HEK293 (cell line): ENCODE measurements at regions not wholly inside any gene's neighbourhood (a gene's known extent, or its start where the extent isn't known, plus 50 kb on each side); places are given as distances from the start of the nearest gene placed in this dataset.

Experiments
- CTCF ChIA-PET: fragments of 350-600 bp; formaldehyde crosslinking; extraction: SDS; loops from one replicate; lab custom pipeline; 2021; ENCODE audit warnings: antibody characterized with exemption; lab: Yijun Ruan, JAX
- POLR2A ChIA-PET: fragments of 300-600 bp; formaldehyde crosslinking; extraction: SDS; loops from one replicate; lab custom pipeline; 2020; ENCODE audit warnings: antibody characterized with exemption, inconsistent platforms; lab: Yijun Ruan, JAX
- H3K27ac ChIP-seq: fragments of 200-500 bp; sonication (Bioruptor generic); 2 replicates; pipeline ENCODE4 v1.5.1; 2014; ENCODE audit warnings: low read depth, low read length, control low read depth, inconsistent platforms; ENCODE audit errors: extremely low read depth
- H3K36me3 ChIP-seq, 2 experiments: fragments of 200-500 bp in 1 of 2; sonication (Bioruptor generic) in 1 of 2; 1 replicate in 1 of 2; 2 replicates in 1 of 2; pipeline ENCODE4 v1.5.1; 2014 to 2017; ENCODE audit warnings: inconsistent platforms in 2 of 2, low read length in 2 of 2; ENCODE audit not compliant: control insufficient read depth in 2 of 2, insufficient read depth in 1 of 2
- H3K4me1 ChIP-seq: fragments of 200-500 bp; sonication (Bioruptor generic); 2 replicates; pipeline ENCODE4 v1.5.1; 2014; ENCODE audit warnings: mild to moderate bottlenecking, low read length, inconsistent platforms; ENCODE audit not compliant: control insufficient read depth, insufficient read depth
- H3K4me3 ChIP-seq: 2 replicates; pipeline ENCODE4 v1.5.1; 2011; ENCODE audit warnings: low read depth, mild to moderate bottlenecking, control low read depth, low read length, moderate library complexity
- H3K9me3 ChIP-seq: fragments of 200-500 bp; sonication (Bioruptor generic); 2 replicates; pipeline ENCODE4 v1.5.1; 2014; ENCODE audit warnings: low read depth, low read length, inconsistent platforms; ENCODE audit not compliant: control insufficient read depth, insufficient read depth
- FEZF1 ChIP-seq: fragments of 450-650 bp; formaldehyde crosslinking; IDR thresholded peaks from 2 replicates; pipeline ENCODE4 v1.5.1; 2016; ENCODE audit warnings: missing biosample characterization, missing genetic modification characterization
- KLF7 ChIP-seq: fragments of 450-650 bp; formaldehyde crosslinking; IDR thresholded peaks from 2 replicates; pipeline ENCODE4 v1.5.1; 2016; ENCODE audit warnings: missing biosample characterization, missing genetic modification characterization, borderline replicate concordance
- MYNN ChIP-seq: fragments of 450-650 bp; formaldehyde crosslinking; IDR thresholded peaks from 2 replicates; pipeline ENCODE4 v1.5.1; 2016; ENCODE audit warnings: missing biosample characterization, missing genetic modification characterization, borderline replicate concordance
- OSR2 ChIP-seq: fragments of 450-650 bp; formaldehyde crosslinking; IDR thresholded peaks from 2 replicates; pipeline ENCODE4 v1.5.1; 2016; ENCODE audit warnings: missing biosample characterization, missing genetic modification characterization
- OVOL3 ChIP-seq: fragments of 450-650 bp; formaldehyde crosslinking; IDR thresholded peaks from 2 replicates; pipeline ENCODE4 v1.5.1; 2016; ENCODE audit warnings: missing biosample characterization, missing genetic modification characterization
- PRDM1 ChIP-seq: fragments of 450-650 bp; formaldehyde crosslinking; IDR thresholded peaks from 2 replicates; pipeline ENCODE4; 2016; ENCODE audit warnings: missing biosample characterization, missing genetic modification characterization
- PRDM4 ChIP-seq: fragments of 450-650 bp; formaldehyde crosslinking; IDR thresholded peaks from 2 replicates; pipeline ENCODE4 v1.5.1; 2017; ENCODE audit warnings: missing biosample characterization, missing genetic modification characterization
- ZBTB21 ChIP-seq: fragments of 450-650 bp; formaldehyde crosslinking; IDR thresholded peaks from 2 replicates; pipeline ENCODE4 v1.5.1; 2017; ENCODE audit warnings: missing biosample characterization, missing genetic modification characterization
- ZFP3 ChIP-seq: fragments of 450-650 bp; formaldehyde crosslinking; IDR thresholded peaks from 2 replicates; pipeline ENCODE4 v1.5.1; 2016; ENCODE audit warnings: low read depth, missing biosample characterization, missing genetic modification characterization
- ZFP37 ChIP-seq: fragments of 450-650 bp; formaldehyde crosslinking; IDR thresholded peaks from 2 replicates; pipeline ENCODE4 v1.5.1; 2016; ENCODE audit warnings: missing biosample characterization, missing genetic modification characterization
- ZNF10 ChIP-seq: fragments of 450-650 bp; formaldehyde crosslinking; IDR thresholded peaks from 2 replicates; pipeline ENCODE4 v1.5.1; 2017; ENCODE audit warnings: missing biosample characterization, missing genetic modification characterization
- ZNF274 ChIP-seq, 2 experiments: fragments of 200-500 bp in 1 of 2; fragments of 450-650 bp in 1 of 2; sonication (Bioruptor generic) in 1 of 2; formaldehyde crosslinking in 1 of 2; IDR thresholded peaks; 2 replicates each; pipeline versions ENCODE4 v1.5.1 to v1.6.1; 2014 to 2016; ENCODE audit warnings: borderline replicate concordance in 1 of 2, inconsistent platforms in 1 of 2, low read length in 1 of 2, missing biosample characterization in 1 of 2, missing genetic modification characterization in 1 of 2
- ZNF324 ChIP-seq: fragments of 450-650 bp; formaldehyde crosslinking; IDR thresholded peaks from 2 replicates; pipeline ENCODE4 v1.5.1; 2016; ENCODE audit warnings: missing biosample characterization, missing genetic modification characterization
- ZNF394 ChIP-seq: fragments of 450-650 bp; formaldehyde crosslinking; IDR thresholded peaks from 2 replicates; pipeline ENCODE4 v1.5.1; 2016; ENCODE audit warnings: missing biosample characterization, missing genetic modification characterization, mild to moderate bottlenecking, moderate library complexity, borderline replicate concordance
- ZNF514 ChIP-seq: fragments of 450-650 bp; formaldehyde crosslinking; IDR thresholded peaks from 2 replicates; pipeline ENCODE4 v1.5.1; 2016; ENCODE audit warnings: missing biosample characterization, missing genetic modification characterization
- ZNF530 ChIP-seq: fragments of 450-650 bp; formaldehyde crosslinking; IDR thresholded peaks from 2 replicates; pipeline ENCODE4 v1.5.1; 2016; ENCODE audit warnings: low read depth, missing biosample characterization, missing genetic modification characterization
- ZNF596 ChIP-seq: fragments of 450-650 bp; IDR thresholded peaks from 2 replicates; pipeline ENCODE4 v1.5.0; 2018; ENCODE audit warnings: missing biosample characterization, mild to moderate bottlenecking, missing genetic modification characterization, moderate library complexity
- ZNF600 ChIP-seq: fragments of 450-650 bp; formaldehyde crosslinking; IDR thresholded peaks from 2 replicates; pipeline ENCODE4 v1.5.1; 2016; ENCODE audit warnings: missing biosample characterization, missing genetic modification characterization
- ZNF621 ChIP-seq: fragments of 450-650 bp; formaldehyde crosslinking; IDR thresholded peaks from 2 replicates; pipeline ENCODE4 v1.5.1; 2017; ENCODE audit warnings: missing biosample characterization, missing genetic modification characterization
- ZNF629 ChIP-seq: fragments of 450-650 bp; formaldehyde crosslinking; IDR thresholded peaks from 2 replicates; pipeline ENCODE4 v1.5.1; 2017; ENCODE audit warnings: missing biosample characterization, missing genetic modification characterization
- ZNF670 ChIP-seq: fragments of 450-650 bp; formaldehyde crosslinking; IDR thresholded peaks from 2 replicates; pipeline ENCODE4 v1.5.1; 2016; ENCODE audit warnings: missing biosample characterization, missing genetic modification characterization, low read depth
- ZNF768 ChIP-seq: fragments of 450-650 bp; formaldehyde crosslinking; IDR thresholded peaks from 2 replicates; pipeline ENCODE4 v1.5.1; 2018; ENCODE audit warnings: missing biosample characterization, mild to moderate bottlenecking, missing genetic modification characterization
- ZSCAN23 ChIP-seq: fragments of 450-650 bp; formaldehyde crosslinking; IDR thresholded peaks from 2 replicates; pipeline ENCODE4 v1.5.1; 2016; ENCODE audit warnings: missing biosample characterization, missing genetic modification characterization
- ZSCAN30 ChIP-seq: fragments of 450-650 bp; IDR thresholded peaks from 2 replicates; pipeline ENCODE4 v1.5.1; 2018; ENCODE audit warnings: missing biosample characterization, mild to moderate bottlenecking, missing genetic modification characterization, moderate library complexity
- TF ChIP-seq, protein P1 (sequence below): fragments of 450-650 bp; formaldehyde crosslinking; IDR thresholded peaks from 2 replicates; pipeline ENCODE4 v1.5.1; 2016; ENCODE audit warnings: missing biosample characterization, missing genetic modification characterization
- TF ChIP-seq, protein P2 (sequence below): fragments of 450-650 bp; formaldehyde crosslinking; IDR thresholded peaks from 2 replicates; pipeline ENCODE4 v1.5.1; 2016; ENCODE audit warnings: missing biosample characterization, missing genetic modification characterization, low read depth

DNA sequence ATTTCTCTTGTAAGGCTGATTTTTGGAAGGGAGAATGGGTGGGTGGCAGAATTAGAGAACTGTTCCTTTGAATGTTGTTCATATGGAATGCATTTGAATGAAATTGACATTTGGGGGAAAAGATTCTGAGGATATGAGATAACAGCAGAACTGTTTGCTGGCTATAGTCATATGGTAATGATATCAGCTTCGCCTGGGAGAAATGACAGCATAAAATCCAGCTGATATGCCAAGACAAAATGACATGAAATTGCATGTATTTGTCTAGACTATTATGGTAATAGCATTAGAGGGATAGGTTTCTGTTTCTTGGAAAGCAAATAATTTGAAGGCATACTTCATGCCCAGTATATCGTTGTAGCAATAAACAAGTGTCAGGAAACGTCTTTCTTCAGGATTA, 150.8 kb upstream of the SPATS2L start:
- no peak overlapping the region for H3K4me3 ChIP-seq
- H3K27ac ChIP-seq = no peak overlapping the region
- TF ChIP-seq ZNF514 (tag by site-specific recombination) (no peak), ZBTB21 (tag by site-specific recombination) (no peak), OVOL3 (no peak), ZSCAN30 (tag by site-specific recombination) (no peak), ZNF670 (tag by site-specific recombination) (no peak), ZNF596 (no peak), PRDM4 (tag by site-specific recombination) (no peak), ZNF768 (no peak), ZNF274 (IDR thresholded peaks at IDR 0.05; ENCODE audit: low read length) (no peak), ZNF274 (tag by site-specific recombination; IDR thresholded peaks at IDR 0.05; ENCODE audit: borderline replicate concordance) (no peak), ZNF324 (tag by site-specific recombination) (no peak), KLF7 (tag by site-specific recombination) (no peak), OSR2 (tag by site-specific recombination) (no peak), ZNF394 (no peak), ZFP3 (tag by site-specific recombination) (no peak), ZNF530 (no peak), FEZF1 (tag by site-specific recombination) (no peak)
- TF ChIP-seq, protein P1, sequence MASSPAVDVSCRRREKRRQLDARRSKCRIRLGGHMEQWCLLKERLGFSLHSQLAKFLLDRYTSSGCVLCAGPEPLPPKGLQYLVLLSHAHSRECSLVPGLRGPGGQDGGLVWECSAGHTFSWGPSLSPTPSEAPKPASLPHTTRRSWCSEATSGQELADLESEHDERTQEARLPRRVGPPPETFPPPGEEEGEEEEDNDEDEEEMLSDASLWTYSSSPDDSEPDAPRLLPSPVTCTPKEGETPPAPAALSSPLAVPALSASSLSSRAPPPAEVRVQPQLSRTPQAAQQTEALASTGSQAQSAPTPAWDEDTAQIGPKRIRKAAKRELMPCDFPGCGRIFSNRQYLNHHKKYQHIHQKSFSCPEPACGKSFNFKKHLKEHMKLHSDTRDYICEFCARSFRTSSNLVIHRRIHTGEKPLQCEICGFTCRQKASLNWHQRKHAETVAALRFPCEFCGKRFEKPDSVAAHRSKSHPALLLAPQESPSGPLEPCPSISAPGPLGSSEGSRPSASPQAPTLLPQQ = no peak
- TF ChIP-seq, all 188 proteins: peak for 0
- Histone ChIP-seq H3K4me1 (no peaks in the 10 kb centered on the region), H3K9me3 (no peaks in the 10 kb centered on the region), H3K36me3 (no peaks in the 10 kb centered on the region)
- ChIA-PET CTCF (no interaction called here), POLR2A (no interaction called here)

DNA sequence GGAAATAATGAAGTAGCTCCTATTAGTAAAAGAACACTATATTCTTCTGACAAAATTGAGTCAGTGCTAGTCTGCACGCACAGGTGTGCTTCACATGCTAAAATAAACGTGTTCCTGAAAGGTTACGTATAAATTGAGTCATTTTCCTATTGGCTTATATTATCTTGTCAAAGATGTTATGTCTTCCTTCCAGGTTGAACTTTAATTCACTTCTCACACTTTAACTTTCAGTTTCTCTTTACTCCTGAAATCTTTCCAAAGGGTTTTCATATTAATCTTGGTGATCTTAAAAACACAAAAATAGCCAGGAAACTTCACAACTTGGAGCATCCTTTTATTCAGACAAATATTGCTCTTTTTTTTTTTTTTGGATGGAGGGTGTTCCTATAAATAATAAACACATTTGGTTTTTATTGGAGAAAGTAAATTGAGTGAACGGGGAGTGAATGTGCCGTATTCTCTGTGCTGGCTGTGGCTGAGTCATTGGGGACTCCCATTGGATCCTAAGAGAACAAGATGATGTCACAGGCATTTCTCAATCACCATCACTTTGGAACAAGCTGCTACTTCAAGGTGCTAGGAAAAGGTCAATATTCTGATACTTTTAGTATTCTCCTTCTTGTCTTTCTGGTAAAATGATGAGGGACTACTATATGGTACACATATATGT, 150.2 kb upstream of the SPATS2L start:
- Histone ChIP-seq H3K27ac (no peak overlapping the region), H3K9me3 (no peaks in the 10 kb centered on the region), H3K4me1 (no peaks in the 10 kb centered on the region), H3K4me3 (no peak overlapping the region)
- CTCF ChIA-PET = no interaction called here
- no peak for TF ChIP-seq MYNN
- TF ChIP-seq, protein P2, sequence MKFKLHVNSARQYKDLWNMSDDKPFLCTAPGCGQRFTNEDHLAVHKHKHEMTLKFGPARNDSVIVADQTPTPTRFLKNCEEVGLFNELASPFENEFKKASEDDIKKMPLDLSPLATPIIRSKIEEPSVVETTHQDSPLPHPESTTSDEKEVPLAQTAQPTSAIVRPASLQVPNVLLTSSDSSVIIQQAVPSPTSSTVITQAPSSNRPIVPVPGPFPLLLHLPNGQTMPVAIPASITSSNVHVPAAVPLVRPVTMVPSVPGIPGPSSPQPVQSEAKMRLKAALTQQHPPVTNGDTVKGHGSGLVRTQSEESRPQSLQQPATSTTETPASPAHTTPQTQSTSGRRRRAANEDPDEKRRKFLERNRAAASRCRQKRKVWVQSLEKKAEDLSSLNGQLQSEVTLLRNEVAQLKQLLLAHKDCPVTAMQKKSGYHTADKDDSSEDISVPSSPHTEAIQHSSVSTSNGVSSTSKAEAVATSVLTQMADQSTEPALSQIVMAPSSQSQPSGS (tag by site-specific recombination) = 0 out of 2 replicates have a peak, but pooled peaks have one; percentile 26
- peak; percentile 18; the same call in 1 of the 2 replicates for TF ChIP-seq ZNF600 (tag by site-specific recombination)
- peak; percentile 37; the same call in 1 of the 2 replicates for TF ChIP-seq ZBTB21 (tag by site-specific recombination)
- TF ChIP-seq ZSCAN30 (tag by site-specific recombination) = no peak
- peak; percentile 60; the same call in 1 of the 2 replicates for TF ChIP-seq PRDM1 (tag by site-specific recombination)
- TF ChIP-seq ZNF10 (tag by site-specific recombination) = no peak
- peak; percentile 52; the same call in 1 of the 2 replicates for TF ChIP-seq ZNF629 (tag by site-specific recombination)
- TF ChIP-seq ZSCAN23 (tag by site-specific recombination) = no peak
- no peak for TF ChIP-seq ZNF621
- no peak for TF ChIP-seq ZNF768
- TF ChIP-seq ZFP37 (tag by site-specific recombination) = no peak
- TF ChIP-seq, all 188 proteins: peak for 5
- POLR2A ChIA-PET = no interaction called here
- H3K36me3 ChIP-seq = no peaks in the 10 kb centered on the region
